Nephron progenitor cell (in vitro differentiated cells): ENCODE measurements at regions not wholly inside any gene's neighbourhood (a gene's known extent, or its start where the extent isn't known, plus 50 kb on each side); places are given as distances from the start of the nearest gene placed in this dataset.

Experiments used
- DNase-seq: peaks from one replicate; pipeline ENCODE4 v3.0.0; 2021
- H3K27ac Mint-ChIP-seq: 2 replicates; pipeline ENCODE4 v1.8.0; 2021; ENCODE audit warnings: mild to moderate bottlenecking, moderate library complexity, mixed read lengths
- H3K27me3 Mint-ChIP-seq: 2 replicates; pipeline ENCODE4 v1.8.0; 2021; ENCODE audit warnings: mild to moderate bottlenecking, low read depth, mixed read lengths; ENCODE audit not compliant: poor library complexity
- H3K36me3 Mint-ChIP-seq: 2 replicates; pipeline ENCODE4 v1.8.0; 2021; ENCODE audit warnings: low read depth, mixed read lengths
- H3K4me1 Mint-ChIP-seq: 2 replicates; pipeline ENCODE4 v1.8.0; 2021; ENCODE audit warnings: mixed read lengths
- H3K4me3 Mint-ChIP-seq: 2 replicates; pipeline ENCODE4 v1.8.0; 2021; ENCODE audit warnings: mild to moderate bottlenecking, moderate library complexity, mixed read lengths
- H3K9me3 Mint-ChIP-seq: 2 replicates; pipeline ENCODE4 v1.8.0; 2021; ENCODE audit warnings: mild to moderate bottlenecking, moderate library complexity, mixed read lengths
- CTCF ChIP-seq: fragments of 200-600 bp; sonication (generic); IDR thresholded peaks from 2 replicates; pipeline ENCODE4 v1.5.0; 2021; ENCODE audit warnings: antibody characterized with exemption

DNA sequence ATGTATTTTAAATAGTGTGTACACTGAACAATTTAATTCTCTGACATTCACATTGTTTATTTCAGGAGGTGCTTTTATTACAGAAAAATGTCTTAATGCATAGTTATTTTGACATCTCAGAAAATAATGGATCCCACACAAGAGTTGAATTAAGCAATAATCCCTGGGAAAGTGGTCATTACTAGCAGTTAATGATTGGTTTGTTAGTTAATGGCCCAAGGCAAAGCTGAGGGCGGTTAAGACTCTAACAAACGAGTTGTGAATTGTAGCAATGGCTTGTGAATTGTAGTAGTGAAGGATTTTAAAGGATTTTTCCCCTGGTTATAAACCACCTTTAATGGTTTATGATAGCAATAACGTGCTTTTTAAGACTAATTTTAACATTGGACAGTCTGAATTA lies 1316.0 kb upstream of the GJE1 start:
- H3K4me3 Mint-ChIP-seq: no peak overlapping the region
- no peak overlapping the region for H3K27ac Mint-ChIP-seq
- H3K36me3 Mint-ChIP-seq: no peaks in the 10 kb centered on the region

DNA sequence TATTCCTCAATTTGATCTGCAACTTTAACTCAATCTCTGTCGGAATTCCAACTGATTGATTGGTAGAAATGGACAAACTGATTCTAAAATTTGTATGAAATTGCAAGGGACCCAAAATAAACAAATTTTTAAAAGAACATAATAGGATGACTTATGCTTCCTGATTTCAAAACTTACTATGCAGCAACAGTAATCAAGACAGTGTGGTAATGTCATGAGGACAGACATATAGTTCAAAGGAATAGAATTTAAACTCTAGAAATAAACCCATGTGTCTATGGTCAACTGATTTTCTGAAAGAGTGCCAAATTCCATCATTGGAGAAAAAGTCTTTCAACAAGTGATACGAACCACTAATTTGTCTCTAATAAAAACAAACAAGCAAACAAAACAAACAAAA lies 1320.1 kb upstream of the GJE1 start:
- peaks cover 16% of the 10 kb centered on the region for H3K4me1 Mint-ChIP-seq
- H3K27ac Mint-ChIP-seq: no peak overlapping the region
- no peak for DNase-seq
- H3K4me3 Mint-ChIP-seq: no peak overlapping the region
- peaks cover 15% of the 10 kb centered on the region for H3K9me3 Mint-ChIP-seq
- H3K36me3 Mint-ChIP-seq: no peaks in the 10 kb centered on the region
- TF ChIP-seq CTCF: no peak
- H3K27me3 Mint-ChIP-seq: peaks cover 6% of the 10 kb centered on the region

More for the DNA sequence above, 1316.0 kb upstream of the GJE1 start:
- Mint-ChIP-seq H3K27me3 (no peaks in the 10 kb centered on the region), H3K4me1 (peaks cover 16% of the 10 kb centered on the region), H3K9me3 (peaks cover 7% of the 10 kb centered on the region)
- no peak for TF ChIP-seq CTCF
- DNase-seq: no peak

DNA sequence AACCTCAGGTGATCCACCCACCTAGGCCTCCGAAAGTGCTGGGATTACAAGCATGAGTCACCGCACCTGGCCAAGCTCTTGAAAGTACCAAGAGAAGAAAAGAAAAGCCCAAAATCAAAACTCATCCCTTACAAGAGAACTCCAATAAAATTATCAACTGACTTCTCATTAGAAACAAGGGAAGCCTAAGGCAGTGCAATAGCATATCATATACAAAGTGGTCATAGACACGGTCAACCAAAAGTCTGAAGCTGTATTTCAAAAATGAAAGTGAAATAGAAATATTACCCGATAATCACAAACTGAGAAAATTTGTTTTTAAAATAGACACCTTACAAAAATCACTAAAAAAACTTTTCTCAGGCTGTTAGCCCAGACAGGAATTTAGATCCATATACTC lies 1321.1 kb upstream of the GJE1 start:
- Mint-ChIP-seq H3K9me3 (peaks cover 15% of the 10 kb centered on the region), H3K27me3 (peaks cover 6% of the 10 kb centered on the region), H3K36me3 (no peaks in the 10 kb centered on the region), H3K27ac (no peak overlapping the region), H3K4me1 (peaks cover 7% of the 10 kb centered on the region), H3K4me3 (no peak overlapping the region)
- TF ChIP-seq CTCF: no peak
- DNase-seq: no peak

DNA sequence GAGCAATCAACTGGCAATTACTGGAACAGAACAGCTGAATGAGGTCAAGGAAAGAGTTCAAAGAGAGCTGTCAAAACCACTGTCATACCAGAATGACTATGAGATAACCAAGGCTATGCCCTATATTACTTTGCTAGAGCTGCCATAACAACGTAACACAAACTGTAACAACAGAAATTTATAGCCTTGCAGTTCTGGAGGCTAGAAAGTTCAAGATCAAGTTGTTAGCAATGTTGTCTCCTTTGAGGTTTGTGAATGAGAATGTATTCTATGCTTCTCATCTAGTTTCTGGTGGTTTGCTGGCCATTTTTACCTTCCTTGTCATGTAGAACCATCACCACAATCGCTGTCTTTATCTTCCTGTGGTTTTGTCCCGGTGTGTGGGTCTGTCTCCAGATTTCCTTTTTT lies 1323.0 kb upstream of the GJE1 start:
- Mint-ChIP-seq H3K4me3 (no peak overlapping the region), H3K9me3 (peaks cover 15% of the 10 kb centered on the region), H3K4me1 (no peaks in the 10 kb centered on the region), H3K27ac (no peak overlapping the region), H3K36me3 (no peaks in the 10 kb centered on the region), H3K27me3 (peaks cover 6% of the 10 kb centered on the region)
- DNase-seq: no peak
- no peak for TF ChIP-seq CTCF

DNA sequence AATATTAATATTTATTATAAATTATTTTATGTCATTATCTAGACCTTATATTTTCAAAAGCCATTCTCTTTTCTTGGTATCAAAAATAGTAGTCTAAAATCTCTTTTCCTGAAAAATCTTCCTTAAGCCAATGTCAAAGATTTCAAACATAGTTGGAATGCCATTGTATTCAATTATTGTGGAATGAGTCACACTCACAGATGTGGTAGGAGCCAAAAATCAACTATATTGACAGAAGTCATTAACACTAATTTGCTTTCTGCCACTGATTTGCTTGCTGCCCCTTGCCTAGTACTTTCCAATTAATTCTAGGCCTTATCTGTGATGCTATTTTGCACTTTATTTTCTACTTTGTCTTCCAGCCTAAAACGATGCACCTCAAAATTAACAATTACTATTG lies 1326.3 kb upstream of the GJE1 start:
- TF ChIP-seq CTCF: no peak
- H3K27me3 Mint-ChIP-seq: peaks cover 6% of the 10 kb centered on the region
- no peak overlapping the region for H3K27ac Mint-ChIP-seq
- peaks cover 7% of the 10 kb centered on the region for H3K9me3 Mint-ChIP-seq
- H3K4me1 Mint-ChIP-seq: no peaks in the 10 kb centered on the region
- DNase-seq: no peak
- no peaks in the 10 kb centered on the region for H3K36me3 Mint-ChIP-seq
- H3K4me3 Mint-ChIP-seq: no peak overlapping the region

DNA sequence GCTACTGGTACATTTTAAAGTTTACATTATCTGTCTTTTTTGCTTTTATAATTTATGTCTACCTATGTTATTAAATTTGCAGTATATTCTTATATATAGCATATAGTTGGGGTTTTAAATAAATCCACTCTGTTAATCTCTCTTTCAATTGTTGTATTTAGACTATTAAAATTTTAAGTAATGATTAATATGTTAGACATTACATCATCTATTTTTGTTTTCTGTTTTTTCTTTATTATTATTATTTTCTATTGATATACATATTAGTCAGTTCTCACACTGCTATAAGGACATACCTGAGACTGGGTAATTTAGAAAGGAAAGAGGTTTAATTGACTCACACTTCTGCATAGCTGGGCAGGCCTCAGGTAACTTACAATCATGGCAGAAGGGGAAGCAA lies 1338.2 kb upstream of the GJE1 start:
- H3K36me3 Mint-ChIP-seq: no peaks in the 10 kb centered on the region
- H3K27me3 Mint-ChIP-seq: no peaks in the 10 kb centered on the region
- no peak for DNase-seq
- H3K4me3 Mint-ChIP-seq: no peak overlapping the region
- peaks cover 3% of the 10 kb centered on the region for H3K9me3 Mint-ChIP-seq
- TF ChIP-seq CTCF: no peak
- no peak overlapping the region for H3K27ac Mint-ChIP-seq
- no peaks in the 10 kb centered on the region for H3K4me1 Mint-ChIP-seq
